ENCODE measurements at regions not wholly inside any gene's neighbourhood (a gene's known extent, or its start where the extent isn't known, plus 50 kb on each side); places are given as distances from the start of the nearest gene placed in this dataset.

- H3K27me3 ChIP-seq (ENCODE audit: control insufficient read depth, insufficient read depth, low read length), result no peaks in the 10 kb centered on the region
- no peak overlapping the region for H3K4me3 ChIP-seq (ENCODE audit: low read length)
- DNase-seq, result no peak
- peaks cover under 1% of the 10 kb centered on the region for H3K9me3 ChIP-seq (ENCODE audit: control insufficient read depth, low read depth, low read length)
- no peak overlapping the region for H3K27ac ChIP-seq (ENCODE audit: low read length)
- no peaks in the 10 kb centered on the region for H3K4me1 ChIP-seq (ENCODE audit: control insufficient read depth, insufficient read depth, low read length)
- no peaks in the 10 kb centered on the region for H3K36me3 ChIP-seq (ENCODE audit: control insufficient read depth, insufficient read depth, low read length)
Measured at GRCh38 chr2:12813166-12813565, 96.4 kb downstream of the TRIB2 start.

- Histone ChIP-seq H3K9me3 (ENCODE audit: control insufficient read depth, low read depth, low read length) (peaks cover 2% of the 10 kb centered on the region), H3K4me1 (ENCODE audit: control insufficient read depth, insufficient read depth, low read length) (peaks cover 3% of the 10 kb centered on the region), H3K4me3 (ENCODE audit: low read length) (no peak overlapping the region), H3K36me3 (ENCODE audit: control insufficient read depth, insufficient read depth, low read length) (no peaks in the 10 kb centered on the region), H3K27me3 (ENCODE audit: control insufficient read depth, insufficient read depth, low read length) (no peaks in the 10 kb centered on the region), H3K27ac (ENCODE audit: low read length) (no peak overlapping the region)
- no peak for DNase-seq
- WGBS (ENCODE audit: insufficient coverage, low lambda C conversion rate), result 92% methylated on average over 2 of the region's 4 CpGs
Measured at GRCh38 chr2:12816379-12817306, 99.9 kb downstream of the TRIB2 start.

- Histone ChIP-seq H3K27ac (ENCODE audit: low read length) (no peak overlapping the region), H3K9me3 (ENCODE audit: control insufficient read depth, low read depth, low read length) (peaks cover 2% of the 10 kb centered on the region), H3K36me3 (ENCODE audit: control insufficient read depth, insufficient read depth, low read length) (no peaks in the 10 kb centered on the region), H3K4me1 (ENCODE audit: control insufficient read depth, insufficient read depth, low read length) (peaks cover 3% of the 10 kb centered on the region), H3K27me3 (ENCODE audit: control insufficient read depth, insufficient read depth, low read length) (no peaks in the 10 kb centered on the region), H3K4me3 (ENCODE audit: low read length) (no peak overlapping the region)
- WGBS (ENCODE audit: insufficient coverage, low lambda C conversion rate), result 100% methylated on average over 2 of the region's 3 CpGs
- DNase-seq, result no peak
Measured at GRCh38 chr2:12817870-12818269, 101.1 kb downstream of the TRIB2 start.

- H3K27ac ChIP-seq (ENCODE audit: low read length), result peak overlapping the region; percentile 28
- 85% methylated on average over 2 of the region's 11 CpGs for WGBS (ENCODE audit: insufficient coverage, low lambda C conversion rate)
- H3K9me3 ChIP-seq (ENCODE audit: control insufficient read depth, low read depth, low read length), result peaks cover 2% of the 10 kb centered on the region
- H3K27me3 ChIP-seq (ENCODE audit: control insufficient read depth, insufficient read depth, low read length), result no peaks in the 10 kb centered on the region
- H3K4me3 ChIP-seq (ENCODE audit: low read length), result no peak overlapping the region
- DNase-seq, result no peak
- H3K36me3 ChIP-seq (ENCODE audit: control insufficient read depth, insufficient read depth, low read length), result no peaks in the 10 kb centered on the region
- peaks cover 3% of the 10 kb centered on the region for H3K4me1 ChIP-seq (ENCODE audit: control insufficient read depth, insufficient read depth, low read length)
Measured at GRCh38 chr2:12818416-12819102, 101.8 kb downstream of the TRIB2 start.

GRCh38 chr2:12819103-12819475 lies 102.4 kb downstream of the TRIB2 start:
- peak; percentile 50 to 61 for DNase-seq
- Histone ChIP-seq H3K27ac (ENCODE audit: low read length) (peak overlapping the region; percentile 28), H3K4me3 (ENCODE audit: low read length) (no peak overlapping the region), H3K9me3 (ENCODE audit: control insufficient read depth, low read depth, low read length) (peaks cover 2% of the 10 kb centered on the region), H3K36me3 (ENCODE audit: control insufficient read depth, insufficient read depth, low read length) (no peaks in the 10 kb centered on the region), H3K27me3 (ENCODE audit: control insufficient read depth, insufficient read depth, low read length) (no peaks in the 10 kb centered on the region), H3K4me1 (ENCODE audit: control insufficient read depth, insufficient read depth, low read length) (peaks cover 3% of the 10 kb centered on the region)
- no CpG with 5 or more reads among the region's 3 CpGs for WGBS (ENCODE audit: insufficient coverage, low lambda C conversion rate)

- no peak for DNase-seq
- Histone ChIP-seq H3K27ac (ENCODE audit: low read length) (peak overlapping the region; percentile 28), H3K9me3 (ENCODE audit: control insufficient read depth, low read depth, low read length) (peaks cover 2% of the 10 kb centered on the region), H3K36me3 (ENCODE audit: control insufficient read depth, insufficient read depth, low read length) (no peaks in the 10 kb centered on the region), H3K27me3 (ENCODE audit: control insufficient read depth, insufficient read depth, low read length) (no peaks in the 10 kb centered on the region), H3K4me3 (ENCODE audit: low read length) (no peak overlapping the region), H3K4me1 (ENCODE audit: control insufficient read depth, insufficient read depth, low read length) (peaks cover 3% of the 10 kb centered on the region)
- no CpG with 5 or more reads among the region's 3 CpGs for WGBS (ENCODE audit: insufficient coverage, low lambda C conversion rate)
Measured at GRCh38 chr2:12819721-12820120, 103.0 kb downstream of the TRIB2 start.

GRCh38 chr2:12821656-12822055 lies 104.9 kb downstream of the TRIB2 start:
- no peaks in the 10 kb centered on the region for H3K36me3 ChIP-seq (ENCODE audit: control insufficient read depth, insufficient read depth, low read length)
- no peak for DNase-seq
- H3K4me1 ChIP-seq (ENCODE audit: control insufficient read depth, insufficient read depth, low read length), result peaks cover 3% of the 10 kb centered on the region
- H3K27me3 ChIP-seq (ENCODE audit: control insufficient read depth, insufficient read depth, low read length), result no peaks in the 10 kb centered on the region
- no peak overlapping the region for H3K4me3 ChIP-seq (ENCODE audit: low read length)
- peaks cover 2% of the 10 kb centered on the region for H3K9me3 ChIP-seq (ENCODE audit: control insufficient read depth, low read depth, low read length)
- H3K27ac ChIP-seq (ENCODE audit: low read length), result no peak overlapping the region
- WGBS (ENCODE audit: insufficient coverage, low lambda C conversion rate), result no CpG with 5 or more reads among the region's 1 CpG

GRCh38 chr2:12824351-12824777 lies 107.6 kb downstream of the TRIB2 start:
- H3K4me3 ChIP-seq (ENCODE audit: low read length), result no peak overlapping the region
- H3K9me3 ChIP-seq (ENCODE audit: control insufficient read depth, low read depth, low read length), result no peaks in the 10 kb centered on the region
- DNase-seq, result peak; percentile 9 to 17
- peak overlapping the region; percentile 14 for H3K27ac ChIP-seq (ENCODE audit: low read length)
- H3K36me3 ChIP-seq (ENCODE audit: control insufficient read depth, insufficient read depth, low read length), result no peaks in the 10 kb centered on the region
- no peaks in the 10 kb centered on the region for H3K27me3 ChIP-seq (ENCODE audit: control insufficient read depth, insufficient read depth, low read length)
- no CpG with 5 or more reads among the region's 3 CpGs for WGBS (ENCODE audit: insufficient coverage, low lambda C conversion rate)
- no peaks in the 10 kb centered on the region for H3K4me1 ChIP-seq (ENCODE audit: control insufficient read depth, insufficient read depth, low read length)

- Histone ChIP-seq H3K4me3 (ENCODE audit: low read length) (no peak overlapping the region), H3K27ac (ENCODE audit: low read length) (peak overlapping the region; percentile 14), H3K4me1 (ENCODE audit: control insufficient read depth, insufficient read depth, low read length) (no peaks in the 10 kb centered on the region), H3K36me3 (ENCODE audit: control insufficient read depth, insufficient read depth, low read length) (no peaks in the 10 kb centered on the region), H3K27me3 (ENCODE audit: control insufficient read depth, insufficient read depth, low read length) (no peaks in the 10 kb centered on the region), H3K9me3 (ENCODE audit: control insufficient read depth, low read depth, low read length) (no peaks in the 10 kb centered on the region)
- WGBS (ENCODE audit: insufficient coverage, low lambda C conversion rate), result 100% methylated on average over 1 of the region's 9 CpGs
- DNase-seq, result no peak
Measured at GRCh38 chr2:12824778-12825379, 108.1 kb downstream of the TRIB2 start.

GRCh38 chr2:12826781-12827180 lies 110.0 kb downstream of the TRIB2 start:
- DNase-seq, result no peak
- Histone ChIP-seq H3K9me3 (ENCODE audit: control insufficient read depth, low read depth, low read length) (no peaks in the 10 kb centered on the region), H3K4me1 (ENCODE audit: control insufficient read depth, insufficient read depth, low read length) (no peaks in the 10 kb centered on the region), H3K4me3 (ENCODE audit: low read length) (no peak overlapping the region), H3K36me3 (ENCODE audit: control insufficient read depth, insufficient read depth, low read length) (no peaks in the 10 kb centered on the region), H3K27ac (ENCODE audit: low read length) (no peak overlapping the region), H3K27me3 (ENCODE audit: control insufficient read depth, insufficient read depth, low read length) (no peaks in the 10 kb centered on the region)
- WGBS (ENCODE audit: insufficient coverage, low lambda C conversion rate), result no CpG with 5 or more reads among the region's 3 CpGs
